HG03025 (cell line): ENCODE measurements at regions not wholly inside any gene's neighbourhood (a gene's known extent, or its start where the extent isn't known, plus 50 kb on each side); places are given as distances from the start of the nearest gene placed in this dataset.

Experiments used
- ATAC-seq: cut with Tn5 transposase; IDR thresholded peaks from one replicate; pipeline ENCODE4 v1.9.1; 2021; ENCODE audit warnings: mild to moderate bottlenecking, moderate library complexity; ENCODE audit not compliant: unreplicated experiment, low FRiP score

- no peak for ATAC-seq
Observed at GRCh38 chr2:81624825-81625224, 1320.3 kb upstream of the LRRTM1 start.

DNA sequence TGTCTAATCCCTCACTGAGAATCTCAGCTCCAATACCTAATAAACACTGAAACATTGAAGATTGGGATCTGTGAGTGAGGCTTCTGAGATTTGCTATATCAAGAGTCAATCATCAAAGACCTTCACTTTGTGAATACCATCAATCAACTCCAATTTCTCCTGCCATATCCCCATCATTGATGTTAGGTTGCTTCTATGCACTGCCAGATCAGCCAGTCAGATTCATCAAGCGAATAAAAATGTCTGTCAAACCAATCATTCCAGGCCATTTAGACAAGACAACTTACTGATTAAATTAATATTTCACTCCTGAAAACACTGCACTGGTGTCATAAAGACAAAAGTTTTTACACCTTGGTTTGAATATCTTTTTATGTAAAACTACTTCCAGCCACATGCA is 1295.5 kb upstream of the LRRTM1 start:
- no peak for ATAC-seq

GRCh38 chr2:81598453-81598852 is 1293.9 kb upstream of the LRRTM1 start:
- ATAC-seq: no peak

GRCh38 chr2:81589406-81589805 is 1284.9 kb upstream of the LRRTM1 start:
- ATAC-seq: no peak

DNA sequence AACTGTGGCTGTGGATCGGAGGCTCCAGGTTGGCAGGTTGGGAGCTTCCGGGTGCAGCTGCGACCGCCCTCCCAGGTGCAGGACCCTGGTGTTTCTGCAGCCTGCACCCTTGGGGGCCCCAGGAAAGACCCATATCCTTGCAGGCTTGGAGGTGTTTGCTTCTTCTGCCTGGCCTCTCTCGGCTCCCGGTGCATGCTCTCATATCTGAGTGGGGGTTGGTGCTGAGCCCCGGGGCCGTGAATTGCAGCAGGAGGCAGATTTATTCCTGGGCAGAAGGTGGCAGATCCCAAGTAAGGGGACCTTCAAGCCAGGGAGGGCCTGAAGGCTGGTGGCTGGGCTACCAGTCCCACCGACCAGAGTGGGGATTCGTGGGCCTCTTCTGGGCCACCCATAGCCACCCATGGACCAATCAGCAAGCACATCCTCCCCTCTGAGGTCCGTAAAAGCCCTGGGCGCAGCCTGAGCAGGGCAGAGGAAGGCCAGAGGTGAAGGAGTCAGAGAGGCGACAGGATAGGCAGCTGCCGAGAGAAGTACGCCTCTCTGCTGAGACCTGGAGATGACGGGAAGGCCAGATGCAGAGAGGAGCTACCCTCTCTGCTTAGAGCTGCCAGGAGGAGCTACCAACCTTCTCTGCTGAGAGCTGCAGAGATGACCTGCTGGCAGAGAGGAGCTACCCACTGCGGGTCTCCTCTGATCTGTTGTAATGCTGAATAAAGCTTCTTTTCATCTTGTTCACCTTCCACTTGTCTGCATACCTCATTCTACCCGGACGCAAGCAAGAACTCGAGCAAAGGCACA is 1279.0 kb upstream of the LRRTM1 start:
- ATAC-seq: no peak

DNA sequence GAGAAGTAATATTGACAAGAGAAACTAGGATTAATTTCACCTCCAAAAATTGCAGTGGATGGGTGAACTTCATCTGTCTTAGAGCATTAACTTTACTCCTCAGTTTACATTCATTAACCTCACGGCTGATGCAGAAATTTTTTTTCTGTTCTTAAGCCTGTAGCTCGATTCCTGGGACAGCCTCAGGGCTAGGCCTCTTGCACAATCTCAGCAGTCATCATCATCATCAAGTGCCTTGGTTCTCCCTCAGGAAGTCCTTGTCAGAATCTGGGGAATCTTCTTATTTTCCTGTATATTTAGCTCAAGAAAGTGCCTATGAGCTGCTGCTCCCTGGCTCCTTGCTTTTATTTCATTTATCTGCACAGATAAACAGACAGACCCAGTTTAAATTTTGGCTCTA is 1272.2 kb upstream of the LRRTM1 start:
- ATAC-seq: no peak

DNA sequence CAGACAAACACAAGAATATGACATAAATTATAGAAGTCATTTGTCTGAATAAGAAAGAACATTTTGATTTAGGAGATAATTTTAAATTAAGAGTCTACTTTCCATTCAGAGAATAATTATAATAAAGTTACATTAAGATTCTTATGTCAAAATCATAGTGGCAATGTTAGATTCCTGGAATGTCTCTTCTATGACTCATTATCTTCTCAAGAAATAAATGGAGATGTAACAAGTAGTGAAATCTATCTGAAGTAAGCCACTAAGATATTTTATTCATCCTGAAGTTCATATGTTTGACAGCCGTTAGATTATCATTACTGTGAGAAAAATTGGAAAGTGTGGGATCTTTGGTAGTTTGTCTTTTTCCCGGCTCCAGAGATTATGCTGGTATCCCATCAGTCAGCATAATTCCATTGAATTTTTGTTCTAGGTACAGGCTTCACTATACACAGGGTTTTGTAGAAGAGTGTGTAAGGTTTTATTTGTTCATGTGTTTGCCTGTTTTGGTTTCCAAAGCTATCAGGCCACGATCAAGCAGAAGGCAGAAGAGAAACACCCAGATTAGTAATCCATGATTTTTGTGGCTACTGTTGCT is 1246.6 kb upstream of the LRRTM1 start:
- ATAC-seq: no peak

DNA sequence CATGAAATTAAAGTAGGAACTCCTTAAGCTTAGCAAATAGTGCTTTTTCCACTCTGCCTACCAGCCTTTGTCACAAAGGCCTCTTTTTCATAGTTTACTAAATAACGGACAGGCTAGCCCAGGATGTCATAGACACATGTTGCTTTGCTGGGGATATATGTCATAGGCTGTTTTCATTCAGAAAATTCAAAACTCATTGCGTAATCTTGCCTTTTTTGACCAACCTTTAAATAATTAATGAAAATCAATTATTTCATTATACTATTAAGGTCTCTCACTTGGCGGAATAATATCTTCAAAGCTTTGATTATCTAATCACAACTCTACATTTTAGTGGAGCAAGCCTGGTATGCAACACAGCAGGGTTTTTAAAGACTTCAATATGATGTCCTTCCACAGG is 1245.7 kb upstream of the LRRTM1 start:
- no peak for ATAC-seq

DNA sequence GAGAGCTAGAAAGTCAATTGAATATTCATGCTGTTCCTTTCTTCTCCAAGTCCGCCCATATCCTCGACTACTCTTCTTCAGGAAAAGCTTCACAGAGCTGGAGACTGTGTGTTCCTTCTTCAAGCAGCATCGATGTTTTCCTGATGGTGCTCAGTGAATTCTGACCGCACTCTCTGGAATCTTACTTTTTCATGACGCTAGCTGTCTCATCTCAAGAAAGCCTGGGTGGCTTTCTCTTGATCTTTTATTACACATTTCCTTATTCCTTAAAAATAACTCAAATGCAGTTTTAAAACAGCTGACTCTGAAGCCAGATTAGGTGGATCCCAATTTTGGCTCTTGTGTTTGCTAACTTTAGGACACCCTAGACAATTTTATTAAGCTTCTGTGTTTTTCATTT is 1245.1 kb upstream of the LRRTM1 start:
- no peak for ATAC-seq

- ATAC-seq: no peak
Observed at GRCh38 chr2:81545626-81546025, 1241.1 kb upstream of the LRRTM1 start.

DNA sequence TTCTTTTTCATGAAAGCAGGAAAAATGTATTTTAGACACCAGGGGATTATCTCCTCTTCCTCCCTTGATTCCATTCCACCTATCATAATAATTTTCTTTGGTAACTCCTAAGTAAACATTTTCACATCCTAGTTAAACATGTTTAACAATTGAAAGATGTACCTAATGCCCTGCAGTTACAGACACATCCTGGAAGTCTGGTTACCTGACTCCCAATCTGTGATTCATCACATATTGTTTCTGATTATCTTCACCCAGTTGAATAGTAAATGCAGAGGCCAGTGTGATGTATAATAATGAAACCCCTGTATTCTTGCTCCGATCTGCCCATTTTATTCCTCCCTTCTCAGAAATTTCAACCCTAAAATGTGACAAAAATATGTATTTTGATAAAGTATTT is 1237.6 kb upstream of the LRRTM1 start:
- no peak for ATAC-seq

- no peak for ATAC-seq
Observed at GRCh38 chr2:81529944-81530343, 1225.4 kb upstream of the LRRTM1 start.

GRCh38 chr2:81528852-81529480 is 1224.4 kb upstream of the LRRTM1 start:
- ATAC-seq: peak; percentile 70

GRCh38 chr2:81523344-81523743 is 1218.8 kb upstream of the LRRTM1 start:
- ATAC-seq: no peak

GRCh38 chr2:81513328-81513727 is 1208.8 kb upstream of the LRRTM1 start:
- no peak for ATAC-seq

GRCh38 chr2:81505586-81505985 is 1201.0 kb upstream of the LRRTM1 start:
- no peak for ATAC-seq

- no peak for ATAC-seq
Observed at GRCh38 chr2:81495556-81495955, 1191.0 kb upstream of the LRRTM1 start.

GRCh38 chr2:81483254-81483653 is 1178.7 kb upstream of the LRRTM1 start:
- ATAC-seq: no peak

DNA sequence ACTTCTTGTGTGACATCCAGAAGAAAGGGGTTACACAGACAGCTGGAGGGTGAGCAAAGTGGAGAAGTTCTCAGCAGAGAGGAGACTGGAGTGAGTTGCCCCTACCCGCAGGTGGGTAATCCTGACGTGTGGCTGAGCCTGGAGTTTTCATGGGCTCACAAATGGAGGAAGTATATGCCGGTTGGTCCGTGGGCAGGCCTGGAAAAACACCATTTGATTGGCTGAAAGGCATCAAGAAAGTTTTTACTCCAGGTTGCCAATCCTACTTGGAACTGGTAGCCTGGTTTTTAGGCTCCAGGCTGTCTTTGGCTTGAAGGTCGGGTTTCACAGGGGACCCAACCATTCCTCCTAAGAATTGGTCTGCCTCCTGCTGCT is 1177.4 kb upstream of the LRRTM1 start:
- no peak for ATAC-seq

GRCh38 chr2:81481242-81481993 is 1176.9 kb upstream of the LRRTM1 start:
- ATAC-seq: no peak

- no peak for ATAC-seq
Observed at GRCh38 chr2:81467096-81467495, 1162.5 kb upstream of the LRRTM1 start.
